LNCAP (cell line): ENCODE measurements at regions not wholly inside any gene's neighbourhood (a gene's known extent, or its start where the extent isn't known, plus 50 kb on each side); places are given as distances from the start of the nearest gene placed in this dataset.

ENCODE experiments used
- CTCF ChIP-seq: fragments of 450-650 bp; IDR thresholded peaks from 2 replicates; pipeline ENCODE4 v1.5.1; 2017; ENCODE audit warnings: mild to moderate bottlenecking

- TF ChIP-seq CTCF, result no peak
Measured at GRCh38 chr4:186854256-186854655, 130.6 kb upstream of the FAT1 start.

GRCh38 chr4:186855111-186855510 is 131.5 kb upstream of the FAT1 start:
- no peak for TF ChIP-seq CTCF

GRCh38 chr4:186857793-186858192 is 134.1 kb upstream of the FAT1 start:
- TF ChIP-seq CTCF, result no peak

DNA sequence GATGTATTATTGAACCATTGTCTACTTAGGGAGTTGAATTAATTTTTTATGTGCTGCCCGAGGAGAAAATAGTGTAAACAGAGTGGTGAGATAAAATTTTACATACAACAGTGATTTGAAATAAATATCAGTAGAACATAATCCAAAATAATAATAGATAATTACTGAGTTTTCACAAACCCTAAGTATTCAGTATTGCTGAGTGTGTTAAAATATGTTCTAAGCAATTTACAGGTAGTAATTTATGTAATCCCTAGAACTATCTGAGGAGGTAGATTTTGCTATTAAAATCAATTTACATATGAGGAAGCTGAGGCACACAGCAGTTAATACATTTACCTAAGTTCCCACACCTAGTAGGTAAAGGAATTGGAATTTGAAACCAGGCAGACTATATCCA is 134.7 kb upstream of the FAT1 start:
- TF ChIP-seq CTCF, result no peak

- no peak for TF ChIP-seq CTCF
Measured at GRCh38 chr4:186859420-186859819, 135.8 kb upstream of the FAT1 start.

- TF ChIP-seq CTCF, result no peak
Measured at GRCh38 chr4:186861317-186861716, 137.7 kb upstream of the FAT1 start.

- no peak for TF ChIP-seq CTCF
Measured at GRCh38 chr4:186871856-186872255, 148.2 kb upstream of the FAT1 start.

GRCh38 chr4:186875476-186875875 is 151.8 kb upstream of the FAT1 start:
- TF ChIP-seq CTCF, result no peak
